ENCODE measurements at regions not wholly inside any gene's neighbourhood (a gene's known extent, or its start where the extent isn't known, plus 50 kb on each side); places are given as distances from the start of the nearest gene placed in this dataset.
A peak's percentile ranks its signal among the peaks of the same experiment; 100 is the strongest.

GRCh38 chr16:9302072-9302471, 210.6 kb downstream of the HAPSTR1 start:
- DNase-seq = no peak

DNA sequence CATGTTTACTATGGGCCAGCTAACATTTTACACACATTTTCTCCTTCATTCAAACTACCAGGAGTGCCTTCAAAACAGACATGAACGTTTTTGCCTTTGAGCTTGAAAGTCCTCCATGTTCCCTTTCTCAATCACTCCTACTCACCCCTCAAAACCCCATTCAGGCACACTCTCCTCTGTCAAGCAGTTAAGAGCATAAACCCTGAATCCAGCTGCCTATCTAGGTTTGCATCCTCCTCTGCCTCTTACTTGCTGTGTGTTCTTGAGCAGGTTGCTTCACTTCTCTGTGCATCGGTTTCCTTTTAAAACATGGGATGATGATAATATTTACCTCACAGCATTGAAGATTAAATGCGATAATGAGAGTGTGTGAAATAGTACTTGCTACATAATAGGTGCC, 215.3 kb downstream of the HAPSTR1 start:
- no peak for DNase-seq

GRCh38 chr16:9307446-9307845, 216.0 kb downstream of the HAPSTR1 start:
- no peak for DNase-seq

DNA sequence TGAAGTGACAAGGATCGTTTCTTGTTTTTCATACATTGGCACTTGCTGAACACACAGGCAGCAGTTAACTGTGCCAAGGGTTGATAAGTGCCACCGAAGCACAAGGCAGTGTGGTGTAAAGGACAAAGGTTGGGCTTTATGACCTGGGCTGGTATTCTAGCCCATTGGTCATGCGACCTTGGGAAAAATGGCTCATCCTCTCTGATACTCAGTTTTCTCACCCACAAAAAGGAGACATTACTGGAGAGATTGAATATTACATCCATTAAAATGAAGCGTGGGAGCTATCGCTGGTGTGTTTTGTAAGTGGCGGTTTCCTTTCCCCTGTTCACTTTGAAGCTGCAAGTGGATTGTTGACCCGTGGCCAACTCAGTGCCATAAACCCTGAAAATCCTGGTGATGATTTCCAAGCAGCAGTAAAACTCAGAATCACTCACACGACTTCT, 216.9 kb downstream of the HAPSTR1 start:
- DNase-seq = no peak

DNA sequence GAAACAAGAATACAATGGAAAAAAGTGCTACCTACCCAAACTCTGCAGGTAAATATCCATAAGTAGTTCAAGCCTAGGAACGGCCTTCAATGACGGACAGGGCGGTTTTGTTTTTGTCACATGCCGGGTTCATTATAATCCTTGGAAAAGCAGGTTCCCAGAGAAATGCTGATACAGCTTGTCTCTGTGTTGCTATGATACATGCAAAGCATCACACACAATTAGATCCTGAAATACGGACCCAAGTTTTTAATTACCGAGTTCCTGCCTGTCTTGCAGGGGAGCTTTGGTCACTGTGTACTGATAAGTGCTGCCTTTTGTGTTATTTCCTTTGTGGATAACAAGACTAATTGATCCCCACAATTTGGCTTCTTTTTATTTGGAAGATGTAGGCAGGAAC, 217.4 kb downstream of the HAPSTR1 start:
- no peak for DNase-seq

GRCh38 chr16:9309844-9310243, 218.4 kb downstream of the HAPSTR1 start:
- no peak for DNase-seq

DNA sequence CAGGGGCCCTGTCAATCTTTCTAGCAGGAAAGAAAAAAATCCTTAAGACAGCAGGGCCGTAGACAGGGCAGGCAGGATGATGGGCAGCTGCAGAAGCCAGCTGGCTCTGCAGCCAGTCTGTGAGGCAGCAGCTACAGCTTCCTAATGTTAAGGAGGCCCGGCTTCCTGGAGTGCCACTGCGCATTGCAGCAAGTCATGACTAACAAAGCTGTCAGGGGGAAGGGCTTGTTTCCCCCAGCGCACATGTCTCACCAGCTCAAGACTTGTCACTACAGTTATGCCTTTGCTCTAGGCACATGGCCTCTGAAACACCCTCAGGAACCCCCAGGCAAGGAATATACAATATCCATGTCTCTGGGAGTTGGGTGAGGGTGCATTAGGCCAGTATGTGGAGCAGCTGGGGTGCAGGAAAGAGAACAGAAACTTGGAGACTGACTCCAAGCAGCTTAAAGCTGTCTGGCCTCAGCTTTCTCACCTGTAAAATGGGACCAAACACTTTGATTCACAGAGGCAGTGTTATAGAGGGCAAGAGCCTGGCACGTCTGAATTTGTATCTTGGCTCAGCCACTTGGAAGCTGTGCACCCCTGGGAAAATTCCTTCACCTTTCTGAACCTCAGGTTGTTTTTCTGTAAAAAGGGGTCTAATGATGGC, 220.0 kb downstream of the HAPSTR1 start:
- DNase-seq = peak; percentile 14

GRCh38 chr16:9316008-9316407, 224.6 kb downstream of the HAPSTR1 start:
- DNase-seq = no peak

DNA sequence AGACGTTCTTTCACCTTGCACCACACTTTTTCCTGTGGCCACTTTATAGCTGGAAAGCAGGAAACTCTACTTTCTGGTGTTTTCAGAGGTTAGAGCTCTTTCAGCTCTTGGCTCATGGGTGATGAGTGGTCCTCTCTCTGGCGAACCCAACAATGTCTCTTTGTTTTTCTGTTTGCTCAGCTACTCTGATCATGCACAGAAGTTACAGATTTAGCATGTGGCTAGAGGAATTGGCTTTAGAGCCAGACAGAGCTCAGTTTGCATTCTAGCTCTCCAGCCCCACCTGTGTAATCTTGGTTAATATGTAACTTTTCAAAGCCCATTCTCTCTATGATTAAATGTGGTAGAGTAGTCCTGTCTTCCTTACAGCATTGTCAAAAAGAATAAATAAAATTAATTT, 225.2 kb downstream of the HAPSTR1 start:
- DNase-seq = no peak

GRCh38 chr16:9318764-9319163, 227.3 kb downstream of the HAPSTR1 start:
- no peak for DNase-seq

GRCh38 chr16:9322769-9323168, 231.3 kb downstream of the HAPSTR1 start:
- no peak for DNase-seq

DNA sequence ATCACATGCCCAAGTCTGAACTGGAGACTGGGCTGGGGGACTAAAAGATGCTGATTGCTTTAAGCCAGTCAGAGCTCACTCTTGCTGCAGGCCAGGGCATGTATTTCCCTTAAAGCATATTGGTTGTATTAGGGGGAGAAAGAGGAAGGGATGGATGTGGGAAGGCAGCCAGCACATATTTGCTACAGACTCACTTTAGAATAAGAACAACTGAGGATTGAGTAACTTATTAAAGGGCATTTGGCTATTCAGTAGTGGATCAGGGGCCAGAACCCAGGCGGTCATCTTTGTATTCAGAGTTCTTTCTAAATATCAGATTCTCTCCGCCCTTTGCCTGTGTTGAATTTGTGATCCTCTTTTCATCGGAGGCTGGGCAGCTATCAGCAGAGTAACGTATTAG, 231.7 kb downstream of the HAPSTR1 start:
- DNase-seq = no peak

DNA sequence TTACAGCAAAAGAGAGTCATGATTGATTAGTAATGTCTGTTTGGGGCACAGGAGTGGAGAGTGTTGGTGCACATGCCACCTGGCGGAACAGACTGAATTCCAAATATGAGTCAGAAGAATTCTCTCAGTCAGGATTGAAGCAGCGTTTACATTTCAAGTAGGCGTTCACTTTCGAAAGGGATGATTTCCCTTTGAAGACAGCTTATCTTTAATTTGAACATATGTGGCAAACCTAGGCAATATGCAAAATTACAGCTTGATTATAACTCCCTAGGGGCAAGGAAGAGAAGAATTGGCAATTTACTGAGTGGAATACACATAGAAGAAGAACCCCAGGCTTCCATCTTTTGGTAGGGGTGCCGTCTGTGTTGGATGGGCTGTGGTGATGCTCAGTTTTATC, 235.8 kb downstream of the HAPSTR1 start:
- DNase-seq = no peak

DNA sequence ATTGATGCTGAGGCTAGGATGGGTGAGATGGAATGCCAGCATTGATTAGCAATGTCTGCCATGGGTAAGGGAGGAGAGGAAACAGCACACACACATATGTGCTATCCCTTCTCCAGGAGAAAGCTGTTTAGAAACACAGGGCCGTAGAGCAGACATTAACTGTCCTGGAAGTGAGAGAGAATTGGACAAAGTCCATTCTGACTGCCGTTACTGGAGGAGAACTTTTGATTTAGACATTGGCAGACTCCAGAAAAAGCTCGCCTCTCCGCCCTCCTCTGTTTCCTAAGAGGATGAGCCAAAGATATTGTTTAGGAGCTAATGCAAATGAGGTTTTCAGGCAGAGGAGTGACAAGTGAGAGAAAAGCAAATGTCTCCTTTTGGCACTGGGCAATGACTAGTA, 237.0 kb downstream of the HAPSTR1 start:
- DNase-seq = peak; percentile 35

DNA sequence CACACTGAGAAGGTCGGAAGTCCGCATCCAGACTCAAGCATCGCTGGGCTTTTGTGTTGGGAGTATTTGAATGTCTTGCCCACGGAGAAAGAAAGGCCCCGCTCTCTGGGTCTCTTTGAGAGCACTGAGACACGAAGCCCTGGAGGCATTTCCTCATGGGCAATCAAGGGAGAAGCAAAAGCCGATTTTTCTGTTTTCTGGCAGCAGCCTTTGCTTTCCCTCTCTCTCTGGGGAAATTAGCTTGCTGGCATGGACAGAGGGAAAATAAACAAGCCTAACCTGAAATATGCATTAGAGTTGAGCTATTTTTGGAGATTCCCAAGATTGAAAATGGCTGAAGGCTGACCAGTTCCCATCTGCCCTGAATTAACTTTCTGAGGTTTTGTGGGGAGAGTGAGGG, 238.7 kb downstream of the HAPSTR1 start:
- DNase-seq = peak; percentile 63

GRCh38 chr16:9331503-9331902, 240.1 kb downstream of the HAPSTR1 start:
- DNase-seq = no peak

GRCh38 chr16:9332574-9333148, 241.2 kb downstream of the HAPSTR1 start:
- DNase-seq = no peak

DNA sequence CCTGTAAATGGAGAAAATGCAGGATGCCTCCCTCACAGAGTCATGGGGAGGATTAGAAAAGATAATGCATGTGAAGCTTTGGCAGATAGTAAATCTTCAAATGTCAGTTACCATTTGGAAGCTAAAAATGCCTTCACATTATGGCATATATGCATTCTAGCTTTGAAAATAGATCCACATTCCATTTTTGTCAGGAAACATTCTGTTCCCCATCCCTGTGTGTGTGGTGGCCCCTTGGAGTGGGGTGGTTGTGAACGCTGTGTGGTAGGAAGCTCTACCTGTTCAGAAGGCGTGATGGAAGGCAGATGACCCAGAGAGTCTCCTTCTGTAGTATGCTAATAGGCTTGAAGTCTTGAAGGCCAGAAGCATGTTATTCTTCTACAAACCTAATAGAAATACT, 242.0 kb downstream of the HAPSTR1 start:
- no peak for DNase-seq

DNA sequence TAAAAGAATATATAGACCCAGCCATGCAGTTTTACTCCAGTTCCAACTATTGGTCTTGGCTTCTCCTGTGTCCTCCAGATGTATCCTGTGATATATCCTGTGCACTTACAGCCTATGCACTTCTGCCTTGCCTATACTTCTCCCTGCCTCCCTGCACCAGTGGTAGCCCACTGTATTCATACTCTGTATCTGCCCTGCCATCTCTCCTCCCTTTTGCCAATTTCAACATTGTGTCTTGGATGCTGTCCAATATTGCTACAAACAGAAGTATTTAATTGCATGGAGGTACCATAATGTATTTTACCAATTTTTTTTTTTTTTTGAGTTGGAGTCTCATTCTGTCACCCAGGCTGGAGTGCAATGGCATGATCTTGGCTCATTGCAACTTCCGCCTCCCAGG, 242.7 kb downstream of the HAPSTR1 start:
- no peak for DNase-seq

DNA sequence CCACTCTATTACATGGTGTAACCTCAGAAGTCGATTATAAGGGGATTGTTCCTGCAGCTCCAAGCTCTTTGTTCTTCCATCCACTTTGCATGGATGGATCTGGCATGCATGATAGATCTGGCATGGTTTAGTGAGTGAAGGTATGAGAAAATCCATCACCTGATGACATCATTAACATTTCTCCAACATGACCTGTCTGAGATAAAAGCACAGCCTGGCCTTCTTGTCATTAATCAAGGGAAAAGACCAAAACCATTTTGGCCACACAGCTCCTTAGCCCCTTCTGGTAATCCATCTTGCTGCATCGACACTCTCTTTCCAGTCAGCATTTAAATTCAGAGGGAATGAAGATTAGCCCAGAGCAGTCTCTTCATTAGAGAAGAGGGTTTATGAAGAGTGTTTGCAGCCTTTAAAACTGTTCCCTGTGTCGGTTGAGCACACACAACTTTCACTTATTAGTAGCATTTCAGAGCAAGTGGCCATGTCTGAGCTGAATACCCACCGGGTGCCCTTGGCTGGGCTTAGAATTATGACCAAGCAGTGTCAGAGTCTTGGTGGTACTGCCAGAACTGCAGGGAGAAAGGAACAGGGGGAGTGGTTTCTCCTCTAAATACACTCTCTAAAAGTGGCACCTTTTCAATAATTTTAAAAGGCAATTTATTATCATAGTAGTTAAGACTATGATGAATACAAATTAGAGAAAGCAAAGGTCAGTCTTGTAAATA, 246.0 kb downstream of the HAPSTR1 start:
- no peak for DNase-seq

- DNase-seq = no peak
These were observed 246.6 kb downstream of the HAPSTR1 start for GRCh38 chr16:9338068-9338467.

- no peak for DNase-seq
These were observed 247.1 kb downstream of the HAPSTR1 start for GRCh38 chr16:9338510-9338909.

GRCh38 chr16:9340526-9341256, 249.2 kb downstream of the HAPSTR1 start:
- DNase-seq = peak; percentile 50
